H1 (cell line): ENCODE measurements at regions not wholly inside any gene's neighbourhood (a gene's known extent, or its start where the extent isn't known, plus 50 kb on each side); places are given as distances from the start of the nearest gene placed in this dataset.

Experiments
- CTCF ChIA-PET: fragments of 300-600 bp; sonication (Branson Sonifier 250); formaldehyde crosslinking; loops from one replicate; lab custom pipeline; 2021; ENCODE audit not compliant: partially characterized antibody; lab: Charles Lee
- POLR2A ChIA-PET: fragments of 300-600 bp; sonication (Branson Sonifier 250); formaldehyde crosslinking; loops from one replicate; lab custom pipeline; 2021; ENCODE audit warnings: inconsistent platforms; ENCODE audit not compliant: partially characterized antibody; lab: Charles Lee
- DNase-seq, 2 experiments: peaks; one replicate each; pipeline versions ENCODE4 v3.0.0 to v3.0.0-alpha.2; 2010 to 2022; ENCODE audit warnings: low spot score in 2 of 2, low read depth in 1 of 2, mixed read lengths in 1 of 2
- FAIRE-seq: peaks from 2 replicates; lab custom pipeline; 2011; peaks lifted over from hg19 to GRCh38; lab: Jason Lieb, UNC
- H2AFZ ChIP-seq: 2 replicates; pipeline ENCODE4 v1.8.1; 2012; ENCODE audit warnings: low read length, inconsistent platforms
- H2AK5ac ChIP-seq: 2 replicates; pipeline ENCODE4 v1.6.1; 2013; ENCODE audit warnings: low read depth, low read length
- H2BK120ac ChIP-seq: replicated peaks from 2 replicates; pipeline ENCODE3; 2013; ENCODE audit warnings: low read depth, low read length, inconsistent platforms
- H2BK12ac ChIP-seq: 2 replicates; pipeline ENCODE4 v1.6.1; 2013; ENCODE audit warnings: low read depth, low read length
- H2BK15ac ChIP-seq: 2 replicates; pipeline ENCODE4 v1.6.1; 2013; ENCODE audit warnings: low read length
- H2BK20ac ChIP-seq: 2 replicates; pipeline ENCODE4 v1.6.1; 2013; ENCODE audit warnings: low read length
- H2BK5ac ChIP-seq: 2 replicates; pipeline ENCODE4 v1.6.1; 2013; ENCODE audit warnings: low read depth, low read length
- H3K14ac ChIP-seq: 2 replicates; pipeline ENCODE4 v1.6.1; 2013; ENCODE audit warnings: inconsistent platforms; ENCODE audit not compliant: insufficient read length
- H3K18ac ChIP-seq: 2 replicates; pipeline ENCODE4 v1.6.1; 2013; ENCODE audit warnings: low read length; ENCODE audit errors: extremely low read depth
- H3K23ac ChIP-seq: 2 replicates; pipeline ENCODE4 v1.6.1; 2013; ENCODE audit warnings: inconsistent platforms; ENCODE audit not compliant: insufficient read length
- H3K23me2 ChIP-seq: 2 replicates; pipeline ENCODE4 v1.6.1; 2013; ENCODE audit warnings: low read depth, low read length
- H3K27ac ChIP-seq: 2 replicates; pipeline ENCODE4 v1.6.1; 2011; ENCODE audit warnings: low read depth, low read length, inconsistent platforms
- H3K27me3 ChIP-seq, 4 experiments: replicated peaks in 1 of 4; 1 replicate in 1 of 4; 2 replicates in 3 of 4; pipeline versions ENCODE4 v1.6.1 to v1.8.1; 2011 to 2013; ENCODE audit warnings: low read length in 3 of 4, mild to moderate bottlenecking in 3 of 4, inconsistent platforms in 2 of 4, mixed read lengths in 2 of 4, moderate library complexity in 1 of 4; ENCODE audit not compliant: control insufficient read depth in 3 of 4, insufficient read depth in 3 of 4; ENCODE audit errors: extremely low read depth in 1 of 4
- H3K36me3 ChIP-seq, 4 experiments: 2 replicates each; pipeline versions ENCODE4 v1.6.1 to v1.8.1; 2011 to 2013; ENCODE audit warnings: mild to moderate bottlenecking in 4 of 4, low read length in 3 of 4, moderate library complexity in 2 of 4, control low read depth in 1 of 4, inconsistent platforms in 1 of 4; ENCODE audit not compliant: insufficient read depth in 4 of 4, control insufficient read depth in 2 of 4
- H3K4ac ChIP-seq: replicated peaks from 2 replicates; pipeline ENCODE3; 2013; ENCODE audit warnings: low read length, low read depth, mixed read lengths, inconsistent platforms; ENCODE audit not compliant: insufficient read length
- H3K4me1 ChIP-seq, 4 experiments: replicated peaks in 1 of 4; 1 replicate in 1 of 4; 2 replicates in 3 of 4; pipeline versions ENCODE4 v1.6.1 to v1.8.1; 2011 to 2013; ENCODE audit warnings: low read length in 3 of 4, inconsistent platforms in 2 of 4, mixed read lengths in 1 of 4; ENCODE audit not compliant: insufficient read depth in 4 of 4, control insufficient read depth in 3 of 4
- H3K4me2 ChIP-seq, 2 experiments: 2 replicates each; pipeline versions ENCODE4 v1.6.1 to v1.8.1; 2011 to 2013; ENCODE audit warnings: low read depth in 2 of 2, low read length in 2 of 2, control low read depth in 1 of 2, inconsistent platforms in 1 of 2, mild to moderate bottlenecking in 1 of 2; ENCODE audit not compliant: insufficient read depth in 1 of 2
- H3K4me3 ChIP-seq, 4 experiments: fragments of 200-600, 300-600 bp in 1 of 4; sonication (generic), shearing (Covaris generic), sonication (Bioruptor Twin) in 1 of 4; 2 replicates each; pipeline versions ENCODE4 v1.5.1 to v1.8.1; 2011 to 2016; ENCODE audit warnings: low read length in 4 of 4, low read depth in 3 of 4, control low read depth in 2 of 4, inconsistent platforms in 2 of 4, mild to moderate bottlenecking in 2 of 4, mixed read lengths in 1 of 4, moderate library complexity in 1 of 4; ENCODE audit not compliant: insufficient read depth in 2 of 4; ENCODE audit errors: extremely low read depth in 1 of 4
- H3K56ac ChIP-seq: replicated peaks from 2 replicates; pipeline ENCODE3; 2013; ENCODE audit warnings: low read depth, mild to moderate bottlenecking, mixed read lengths, low read length, inconsistent platforms; ENCODE audit not compliant: insufficient read length
- H3K79me1 ChIP-seq: 2 replicates; pipeline ENCODE4 v1.6.1; 2013; ENCODE audit warnings: low read depth, low read length, control low read depth
- H3K79me2 ChIP-seq, 2 experiments: 2 replicates each; pipeline versions ENCODE4 v1.6.1 to v1.8.1; 2012 to 2013; ENCODE audit warnings: low read length in 2 of 2, mild to moderate bottlenecking in 2 of 2, inconsistent platforms in 1 of 2; ENCODE audit not compliant: insufficient read depth in 2 of 2, control insufficient read depth in 1 of 2
- H3K9ac ChIP-seq, 4 experiments: replicated peaks in 1 of 4; 1 replicate in 1 of 4; 2 replicates in 3 of 4; pipeline versions ENCODE4 v1.6.1 to v1.8.1; 2011 to 2013; ENCODE audit warnings: low read depth in 3 of 4, low read length in 3 of 4, control low read depth in 2 of 4, mild to moderate bottlenecking in 2 of 4, moderate library complexity in 2 of 4, inconsistent platforms in 1 of 4; ENCODE audit errors: extremely low read depth in 1 of 4
- H3K9me3 ChIP-seq, 2 experiments: 2 replicates each; pipeline versions ENCODE4 v1.6.1 to v1.8.1; 2012 to 2013; ENCODE audit warnings: mild to moderate bottlenecking in 2 of 2, moderate library complexity in 2 of 2, control low read depth in 1 of 2, inconsistent platforms in 1 of 2, low read depth in 1 of 2, low read length in 1 of 2, mixed read lengths in 1 of 2; ENCODE audit not compliant: insufficient read depth in 2 of 2
- H4K20me1 ChIP-seq, 2 experiments: replicated peaks in 1 of 2; 2 replicates each; pipeline versions ENCODE3 to v1.8.1; 2011 to 2013; ENCODE audit warnings: inconsistent platforms in 2 of 2, low read length in 2 of 2, mild to moderate bottlenecking in 1 of 2; ENCODE audit not compliant: insufficient read depth in 2 of 2, control insufficient read depth in 1 of 2
- H4K5ac ChIP-seq: 2 replicates; pipeline ENCODE4 v1.6.1; 2013; ENCODE audit warnings: low read length, low read depth, mixed read lengths, inconsistent platforms; ENCODE audit not compliant: insufficient read length
- H4K8ac ChIP-seq: 2 replicates; pipeline ENCODE4 v1.8.0; 2013; ENCODE audit warnings: mild to moderate bottlenecking, moderate library complexity, low read length, inconsistent platforms; ENCODE audit not compliant: insufficient read depth; ENCODE audit errors: extremely low read depth
- H4K91ac ChIP-seq: replicated peaks from 2 replicates; pipeline ENCODE3; 2013; ENCODE audit warnings: low read length, mixed read lengths, inconsistent platforms; ENCODE audit not compliant: insufficient read length
- BACH1 ChIP-seq: IDR thresholded peaks from 2 replicates; pipeline ENCODE4 v1.6.1; 2012; ENCODE audit warnings: low read length, improper control_type of control experiment
- BRCA1 ChIP-seq: IDR thresholded peaks from 2 replicates; pipeline ENCODE4 v1.6.1; 2012; ENCODE audit warnings: low read depth, low read length, improper control_type of control experiment
- EZH2 ChIP-seq: fragments of 200-600 bp; sonication (generic); IDR thresholded peaks from 2 replicates; pipeline ENCODE4 v1.7.1; 2012; ENCODE audit warnings: low read depth, mild to moderate bottlenecking, moderate library complexity, low read length, inconsistent platforms; ENCODE audit not compliant: severe bottlenecking
- GTF2F1 ChIP-seq: IDR thresholded peaks from 2 replicates; pipeline ENCODE4 v1.6.1; 2012; ENCODE audit warnings: low read depth, low read length, improper control_type of control experiment, borderline replicate concordance
- JUND ChIP-seq: IDR thresholded peaks from 2 replicates; pipeline ENCODE4 v1.6.1; 2011; ENCODE audit warnings: mild to moderate bottlenecking, improper control_type of control experiment, low read length
- KDM1A ChIP-seq: fragments of 200-600, 300-600 bp; sonication (generic); IDR thresholded peaks from 2 replicates; pipeline ENCODE4 v1.7.1; 2016; ENCODE audit warnings: mild to moderate bottlenecking, low read length, borderline replicate concordance
- KDM4A ChIP-seq: IDR thresholded peaks from one replicate; pipeline ENCODE4 v1.7.1; 2012; ENCODE audit warnings: low read depth, mild to moderate bottlenecking, moderate library complexity, low read length, inconsistent platforms; ENCODE audit not compliant: severe bottlenecking
- POLR2A ChIP-seq, 2 experiments: IDR thresholded peaks; 1 replicate in 1 of 2; 2 replicates in 1 of 2; pipeline ENCODE4 v1.6.1; 2011; ENCODE audit warnings: low read depth in 2 of 2, low read length in 2 of 2, mild to moderate bottlenecking in 2 of 2; ENCODE audit errors: control extremely low read depth in 1 of 2
- RBBP5 ChIP-seq: IDR thresholded peaks from 2 replicates; pipeline ENCODE4 v1.7.1; 2012; ENCODE audit warnings: low read depth, mild to moderate bottlenecking, inconsistent platforms, low read length, moderate library complexity, borderline replicate concordance
- RXRA ChIP-seq: IDR thresholded peaks from 2 replicates; pipeline ENCODE4 v1.6.1; 2011; ENCODE audit warnings: low read depth, mild to moderate bottlenecking, low read length, moderate library complexity; ENCODE audit not compliant: insufficient read depth
- WGBS, 2 experiments: shearing (Covaris generic) in 1 of 2; methylation state at CpG; one replicate each; pipeline versions ENCODE4 v1.1.6 to v1.1.7; 2013 to 2015; ENCODE audit warnings: low lambda C conversion rate in 2 of 2, mixed read lengths in 2 of 2, inconsistent platforms in 1 of 2, low coverage in 1 of 2, missing lambda C conversion rate in 1 of 2; ENCODE audit not compliant: insufficient replicate concordance in 2 of 2, insufficient coverage in 1 of 2, insufficient read length in 1 of 2; ENCODE audit errors: extremely low coverage in 1 of 2, missing lambda C conversion rate in 1 of 2; 5-methylcytosine and 5-hydroxymethylcytosine counted together
- TF ChIP-seq, protein P1 (sequence below): IDR thresholded peaks from 2 replicates; pipeline ENCODE4 v1.6.1; 2012; ENCODE audit warnings: low read length, inconsistent platforms
- TF ChIP-seq, protein P2 (sequence below): IDR thresholded peaks from 2 replicates; pipeline ENCODE4 v1.6.1; 2011; ENCODE audit warnings: low read length, improper control_type of control experiment

- no peak overlapping the region for H4K5ac ChIP-seq
- H4K91ac ChIP-seq: no peak overlapping the region
- H3K4ac ChIP-seq: no peak overlapping the region
- H2AFZ ChIP-seq: no peak overlapping the region
- no peak overlapping the region for H3K14ac ChIP-seq
- H3K36me3 ChIP-seq: no peaks in the 10 kb centered on the region
- H3K23ac ChIP-seq: no peak overlapping the region
- no peak overlapping the region for H3K4me3 ChIP-seq
- 90% methylated on average over 2 of the region's 2 CpGs; no CpG with 5 or more reads in 1 of the 2 experiments for WGBS, 2 experiments
- H3K9me3 ChIP-seq: no peaks in the 10 kb centered on the region
- H2BK15ac ChIP-seq: no peak overlapping the region
- no peak overlapping the region for H3K9ac ChIP-seq
- H3K18ac ChIP-seq: no peak overlapping the region
- no peak overlapping the region for H2BK12ac ChIP-seq
- H2BK120ac ChIP-seq: no peak overlapping the region
- no peaks in the 10 kb centered on the region for H4K20me1 ChIP-seq
- no peak overlapping the region for H2BK20ac ChIP-seq
- H3K27ac ChIP-seq: no peak overlapping the region
- no peak overlapping the region for H3K56ac ChIP-seq
- H3K23me2 ChIP-seq: no peaks in the 10 kb centered on the region
- FAIRE-seq: no peak
- no peak overlapping the region for H2AK5ac ChIP-seq
- CTCF ChIA-PET: interaction anchor here (0.6 kb wide), 1 partner anchor 71 kb away, joined by 3 read pairs; no protein-coding TSS in a partner anchor
- no peaks in the 10 kb centered on the region for H3K27me3 ChIP-seq
- H3K79me2 ChIP-seq: no peaks in the 10 kb centered on the region
- no peak for DNase-seq
- no peak for TF ChIP-seq BRCA1
- TF ChIP-seq, protein P1, sequence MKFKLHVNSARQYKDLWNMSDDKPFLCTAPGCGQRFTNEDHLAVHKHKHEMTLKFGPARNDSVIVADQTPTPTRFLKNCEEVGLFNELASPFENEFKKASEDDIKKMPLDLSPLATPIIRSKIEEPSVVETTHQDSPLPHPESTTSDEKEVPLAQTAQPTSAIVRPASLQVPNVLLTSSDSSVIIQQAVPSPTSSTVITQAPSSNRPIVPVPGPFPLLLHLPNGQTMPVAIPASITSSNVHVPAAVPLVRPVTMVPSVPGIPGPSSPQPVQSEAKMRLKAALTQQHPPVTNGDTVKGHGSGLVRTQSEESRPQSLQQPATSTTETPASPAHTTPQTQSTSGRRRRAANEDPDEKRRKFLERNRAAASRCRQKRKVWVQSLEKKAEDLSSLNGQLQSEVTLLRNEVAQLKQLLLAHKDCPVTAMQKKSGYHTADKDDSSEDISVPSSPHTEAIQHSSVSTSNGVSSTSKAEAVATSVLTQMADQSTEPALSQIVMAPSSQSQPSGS: no peak
- no peak for TF ChIP-seq POLR2A (IDR thresholded peaks at IDR 0.05; ENCODE audit: control extremely low read depth in 1 of 2, low read depth in 2 of 2, low read length in 2 of 2)
- no peak for TF ChIP-seq GTF2F1
- TF ChIP-seq JUND: no peak
- TF ChIP-seq, protein P2, sequence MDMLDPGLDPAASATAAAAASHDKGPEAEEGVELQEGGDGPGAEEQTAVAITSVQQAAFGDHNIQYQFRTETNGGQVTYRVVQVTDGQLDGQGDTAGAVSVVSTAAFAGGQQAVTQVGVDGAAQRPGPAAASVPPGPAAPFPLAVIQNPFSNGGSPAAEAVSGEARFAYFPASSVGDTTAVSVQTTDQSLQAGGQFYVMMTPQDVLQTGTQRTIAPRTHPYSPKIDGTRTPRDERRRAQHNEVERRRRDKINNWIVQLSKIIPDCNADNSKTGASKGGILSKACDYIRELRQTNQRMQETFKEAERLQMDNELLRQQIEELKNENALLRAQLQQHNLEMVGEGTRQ: no peak
- TF ChIP-seq RBBP5: no peak
- no peak for TF ChIP-seq KDM1A
- TF ChIP-seq KDM4A: no peak
- TF ChIP-seq EZH2: no peak
- no peak for TF ChIP-seq RXRA
- TF ChIP-seq BACH1: no peak
- H3K79me1 ChIP-seq: no peaks in the 10 kb centered on the region
- H3K4me1 ChIP-seq: no peaks in the 10 kb centered on the region
- H3K4me2 ChIP-seq: no peak overlapping the region
- H2BK5ac ChIP-seq: no peak overlapping the region
- POLR2A ChIA-PET: no interaction called here
- no peak overlapping the region for H4K8ac ChIP-seq
Measured at GRCh38 chr2:198518935-198519334, 714.5 kb downstream of the PLCL1 start.
